ENCODE measurements at regions not wholly inside any gene's neighbourhood (a gene's known extent, or its start where the extent isn't known, plus 50 kb on each side); places are given as distances from the start of the nearest gene placed in this dataset.

DNA sequence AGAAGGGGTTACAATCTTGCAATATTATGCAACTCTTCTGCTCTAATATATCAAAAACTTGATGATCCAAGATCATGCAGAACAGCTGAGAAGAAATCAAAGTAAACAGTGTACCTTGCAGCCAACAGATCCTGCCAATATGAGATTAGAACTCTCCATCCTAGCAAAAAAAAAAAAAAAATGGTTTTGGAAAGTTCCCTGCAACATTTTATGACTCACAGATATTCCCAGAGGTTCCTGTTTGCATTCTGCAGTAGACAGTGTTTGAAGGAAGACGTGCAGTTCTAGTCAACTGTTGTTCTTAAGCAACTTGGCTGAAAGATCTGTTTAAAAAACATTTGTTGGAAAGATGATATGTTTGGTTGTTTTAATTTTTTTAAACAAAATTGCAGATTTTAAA, 103.6 kb upstream of the WDR75 start:
- no peak for TF ChIP-seq POLR2A (IDR thresholded peaks at IDR 0.05; ENCODE audit: low read depth, low read length)
- TF ChIP-seq BHLHE40 (IDR thresholded peaks at IDR 0.05; ENCODE audit: low read depth, low read length): no peak

Measured in IMR-90 (cell line).